ENCODE measurements at regions not wholly inside any gene's neighbourhood (a gene's known extent, or its start where the extent isn't known, plus 50 kb on each side); places are given as distances from the start of the nearest gene placed in this dataset.

GRCh38 chr22:47236161-47236560 lies 473.7 kb downstream of the TBC1D22A start:
- no peak for DNase-seq

- DNase-seq, result no peak
These were observed 471.1 kb downstream of the TBC1D22A start for GRCh38 chr22:47233316-47234243.

GRCh38 chr22:47232753-47233152 lies 470.3 kb downstream of the TBC1D22A start:
- no peak for DNase-seq

- DNase-seq, result no peak
These were observed 469.7 kb downstream of the TBC1D22A start for GRCh38 chr22:47232197-47232596.

- DNase-seq, result no peak
These were observed 469.3 kb downstream of the TBC1D22A start for GRCh38 chr22:47231759-47232158.

- DNase-seq, result no peak
These were observed 468.3 kb downstream of the TBC1D22A start for GRCh38 chr22:47230741-47231140.

- DNase-seq, result no peak
These were observed 467.8 kb downstream of the TBC1D22A start for GRCh38 chr22:47230251-47230650.

- no peak for DNase-seq
These were observed 466.3 kb downstream of the TBC1D22A start for GRCh38 chr22:47228767-47229166.

- no peak for DNase-seq
These were observed 463.6 kb downstream of the TBC1D22A start for GRCh38 chr22:47225931-47226633.

- DNase-seq, result no peak
These were observed 462.9 kb downstream of the TBC1D22A start for GRCh38 chr22:47225080-47225930.
